ENCODE measurements at regions not wholly inside any gene's neighbourhood (a gene's known extent, or its start where the extent isn't known, plus 50 kb on each side); places are given as distances from the start of the nearest gene placed in this dataset.

DNA sequence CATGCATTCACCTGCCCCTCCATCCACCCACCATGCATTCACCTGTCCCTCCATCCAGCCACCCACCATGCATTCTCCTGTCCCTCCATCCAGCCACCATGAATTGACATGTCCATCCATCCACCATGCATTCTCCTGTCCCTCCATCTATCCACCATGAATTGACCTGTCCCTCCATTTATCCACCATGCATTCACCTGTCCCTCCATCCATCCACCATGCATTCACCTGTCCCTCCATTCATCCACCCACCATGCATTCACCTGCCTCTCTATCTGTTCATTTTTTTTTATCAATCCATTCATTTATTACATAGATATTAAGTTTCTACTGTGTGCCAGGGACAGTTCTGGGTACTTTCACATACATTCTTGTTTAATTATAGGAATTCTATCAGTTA, 69.2 kb downstream of the MYCN start:
- Mint-ChIP-seq H3K36me3 (ENCODE audit: low read depth) (no peaks in the 10 kb centered on the region), H3K4me3 (no peak overlapping the region), H3K27me3 (ENCODE audit: low read depth) (no peaks in the 10 kb centered on the region), H3K27ac (ENCODE audit: unreplicated experiment) (no peak overlapping the region), H3K4me1 (peaks cover 28% of the 10 kb centered on the region), H3K9me3 (no peaks in the 10 kb centered on the region)
- DNase-seq (ENCODE audit: low read depth, low spot score) = no peak
- TF ChIP-seq, protein P1, sequence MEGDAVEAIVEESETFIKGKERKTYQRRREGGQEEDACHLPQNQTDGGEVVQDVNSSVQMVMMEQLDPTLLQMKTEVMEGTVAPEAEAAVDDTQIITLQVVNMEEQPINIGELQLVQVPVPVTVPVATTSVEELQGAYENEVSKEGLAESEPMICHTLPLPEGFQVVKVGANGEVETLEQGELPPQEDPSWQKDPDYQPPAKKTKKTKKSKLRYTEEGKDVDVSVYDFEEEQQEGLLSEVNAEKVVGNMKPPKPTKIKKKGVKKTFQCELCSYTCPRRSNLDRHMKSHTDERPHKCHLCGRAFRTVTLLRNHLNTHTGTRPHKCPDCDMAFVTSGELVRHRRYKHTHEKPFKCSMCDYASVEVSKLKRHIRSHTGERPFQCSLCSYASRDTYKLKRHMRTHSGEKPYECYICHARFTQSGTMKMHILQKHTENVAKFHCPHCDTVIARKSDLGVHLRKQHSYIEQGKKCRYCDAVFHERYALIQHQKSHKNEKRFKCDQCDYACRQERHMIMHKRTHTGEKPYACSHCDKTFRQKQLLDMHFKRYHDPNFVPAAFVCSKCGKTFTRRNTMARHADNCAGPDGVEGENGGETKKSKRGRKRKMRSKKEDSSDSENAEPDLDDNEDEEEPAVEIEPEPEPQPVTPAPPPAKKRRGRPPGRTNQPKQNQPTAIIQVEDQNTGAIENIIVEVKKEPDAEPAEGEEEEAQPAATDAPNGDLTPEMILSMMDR (conservative IDR thresholded peaks at IDR 0.05) = no peak

DNA sequence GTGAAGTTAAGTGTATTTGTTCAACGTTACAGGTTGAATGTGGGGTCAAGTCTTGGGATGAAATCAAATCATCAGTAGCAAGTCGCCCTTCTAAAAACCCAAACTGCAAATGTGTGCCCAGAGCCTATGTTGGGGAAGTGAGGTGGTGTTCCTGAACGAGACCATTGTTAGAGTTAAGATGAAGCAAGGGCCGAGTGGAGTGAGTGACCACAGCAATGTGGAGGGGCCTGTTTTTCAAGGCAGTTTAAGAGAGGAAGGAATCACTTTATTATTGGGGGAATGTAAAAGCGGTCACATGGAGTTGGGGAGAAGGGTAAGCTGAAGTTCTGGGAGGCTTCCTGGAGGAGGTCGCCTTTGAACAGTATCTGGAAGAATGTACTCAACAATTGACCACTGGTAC, 68.5 kb downstream of the MYCN start:
- no peak overlapping the region for H3K4me3 Mint-ChIP-seq
- H3K4me1 Mint-ChIP-seq = peaks cover 33% of the 10 kb centered on the region
- no peak overlapping the region for H3K27ac Mint-ChIP-seq (ENCODE audit: unreplicated experiment)
- TF ChIP-seq, protein P1 (conservative IDR thresholded peaks at IDR 0.05) = no peak
- DNase-seq (ENCODE audit: low read depth, low spot score) = no peak
- no peaks in the 10 kb centered on the region for H3K9me3 Mint-ChIP-seq
- H3K36me3 Mint-ChIP-seq (ENCODE audit: low read depth) = peaks cover 3% of the 10 kb centered on the region
- no peaks in the 10 kb centered on the region for H3K27me3 Mint-ChIP-seq (ENCODE audit: low read depth)

DNA sequence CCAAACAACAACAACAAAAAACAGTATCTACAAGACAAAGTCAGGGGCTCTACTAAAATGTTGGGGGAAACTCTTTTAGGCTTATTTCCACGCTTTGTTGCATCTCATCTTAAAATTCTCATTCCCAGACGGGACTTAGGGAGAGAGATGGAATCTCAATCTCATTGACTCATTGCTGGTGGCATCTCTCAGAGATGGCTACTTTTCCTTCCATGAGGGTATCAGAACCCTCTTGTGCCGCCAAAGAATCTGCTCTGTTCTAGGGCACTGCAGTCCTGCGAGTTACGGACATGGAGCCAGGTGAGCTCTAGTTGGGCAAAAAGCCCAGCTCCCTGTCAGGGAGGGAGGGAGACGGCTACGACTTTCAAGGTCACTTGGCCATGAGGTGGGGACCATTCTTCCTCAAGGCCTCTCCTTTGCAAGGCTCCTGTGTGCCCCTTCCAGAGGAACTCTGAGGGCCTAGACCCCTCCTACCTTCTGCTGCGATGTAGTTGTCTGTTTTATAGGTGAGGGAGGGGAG, 68.0 kb downstream of the MYCN start:
- Mint-ChIP-seq H3K9me3 (no peaks in the 10 kb centered on the region), H3K4me1 (peaks cover 38% of the 10 kb centered on the region), H3K36me3 (ENCODE audit: low read depth) (peaks cover 3% of the 10 kb centered on the region), H3K27me3 (ENCODE audit: low read depth) (no peaks in the 10 kb centered on the region), H3K27ac (ENCODE audit: unreplicated experiment) (no peak overlapping the region), H3K4me3 (no peak overlapping the region)
- no peak for DNase-seq (ENCODE audit: low read depth, low spot score)
- TF ChIP-seq, protein P1 (conservative IDR thresholded peaks at IDR 0.05) = no peak

DNA sequence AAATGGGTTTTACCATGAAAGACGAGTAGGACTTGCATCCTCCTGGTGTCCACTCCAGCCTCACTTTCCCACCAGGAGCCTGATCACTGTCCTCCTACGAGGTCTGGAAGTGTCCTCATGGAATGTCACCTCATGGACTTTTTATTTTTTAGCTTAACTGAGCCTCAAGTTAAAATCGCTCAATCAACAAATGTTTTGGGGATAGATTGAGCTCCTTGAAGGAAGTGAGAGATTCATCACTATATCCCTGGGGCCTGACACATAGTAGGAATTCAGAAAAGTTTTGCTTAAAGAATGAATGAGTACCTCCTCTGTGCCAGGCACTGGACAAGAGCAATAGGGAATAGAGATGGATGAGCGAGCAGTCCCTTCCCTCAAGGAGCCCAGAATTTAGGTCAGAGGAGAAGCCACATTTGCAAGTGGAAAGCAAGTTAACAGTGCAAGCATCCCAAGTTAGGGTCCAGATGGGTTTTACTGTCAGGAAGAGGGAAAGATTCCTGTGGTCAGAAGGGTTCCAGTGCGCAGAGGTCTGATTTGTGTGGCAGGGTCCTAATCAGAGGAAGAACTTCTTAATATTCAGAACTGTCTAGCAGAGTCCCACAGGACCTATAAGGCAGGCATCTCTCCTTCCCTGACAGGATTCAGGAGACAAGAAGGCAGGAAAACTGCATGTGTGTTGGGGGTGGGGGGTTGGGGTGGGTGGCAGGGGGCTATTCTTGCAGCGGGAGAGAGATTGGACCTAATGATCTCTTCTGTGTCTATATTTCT, 67.0 kb downstream of the MYCN start:
- Mint-ChIP-seq H3K4me1 (peaks cover 38% of the 10 kb centered on the region), H3K27me3 (ENCODE audit: low read depth) (no peaks in the 10 kb centered on the region), H3K27ac (ENCODE audit: unreplicated experiment) (peak overlapping the region; percentile 28), H3K9me3 (peaks cover 4% of the 10 kb centered on the region), H3K36me3 (ENCODE audit: low read depth) (peaks cover 3% of the 10 kb centered on the region), H3K4me3 (no peak overlapping the region)
- DNase-seq (ENCODE audit: low read depth, low spot score) = no peak
- TF ChIP-seq, protein P1 (conservative IDR thresholded peaks at IDR 0.05) = no peak

DNA sequence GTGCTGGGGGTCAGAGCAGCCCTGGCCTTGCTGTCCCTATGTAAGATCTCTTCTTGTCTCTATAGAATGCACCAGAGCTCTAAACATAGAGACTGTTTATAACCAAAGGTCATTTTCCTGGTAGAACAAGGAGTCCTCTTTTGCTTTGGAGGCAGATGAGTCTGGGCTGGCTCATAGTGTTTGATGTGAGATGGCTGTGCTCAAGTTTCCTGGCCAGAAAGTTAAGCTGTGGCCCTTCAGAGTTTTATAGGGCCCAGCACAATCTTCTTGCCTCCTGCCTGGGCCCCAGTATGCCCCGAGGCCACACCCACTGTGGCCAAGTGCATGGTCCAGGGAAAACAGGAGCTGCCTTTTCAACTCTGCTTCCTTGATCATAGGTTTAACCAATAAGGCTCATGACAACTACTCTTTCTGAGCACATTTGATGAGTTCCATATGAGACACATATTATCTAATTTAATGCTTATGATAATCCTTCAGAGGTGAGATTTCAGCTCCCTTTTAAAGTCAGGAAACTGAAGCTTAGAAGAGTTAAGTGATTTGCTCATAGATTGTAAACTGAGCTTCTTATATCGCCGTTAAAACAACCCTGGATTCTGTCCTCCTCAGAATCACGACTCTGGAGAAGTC, 66.3 kb downstream of the MYCN start:
- DNase-seq (ENCODE audit: low read depth, low spot score) = peak; percentile 22
- H3K27ac Mint-ChIP-seq (ENCODE audit: unreplicated experiment) = peak overlapping the region; percentile 44

More for the DNA sequence above, 66.3 kb downstream of the MYCN start:
- TF ChIP-seq, protein P1 (conservative IDR thresholded peaks at IDR 0.05) = no peak
- Mint-ChIP-seq H3K27me3 (ENCODE audit: low read depth) (no peaks in the 10 kb centered on the region), H3K9me3 (peaks cover 4% of the 10 kb centered on the region), H3K4me1 (peaks cover 38% of the 10 kb centered on the region), H3K4me3 (peak overlapping the region; percentile 68), H3K36me3 (ENCODE audit: low read depth) (peaks cover 3% of the 10 kb centered on the region)

All from neural crest cell (in vitro differentiated cells).